Limb (tissue), 2 donors: ENCODE measurements at regions not wholly inside any gene's neighbourhood (a gene's known extent, or its start where the extent isn't known, plus 50 kb on each side); places are given as distances from the start of the nearest gene placed in this dataset.
"Not testable (repeated sequence)": the region's sequence is repeated elsewhere in the genome, so short reads cannot be mapped to it uniquely, and the experiment has no call there.

Experiments
- DNase-seq, 2 donors: peaks; one replicate each; pipeline ENCODE4 v3.0.0-alpha.2; 2016; ENCODE audit errors: extremely low spot score in 2 of 2

GRCh38 chr14:22492622-22493542 is 96.1 kb downstream of the DAD1 start:
- DNase-seq: no peak

- no peak for DNase-seq
Measured at GRCh38 chr14:22491683-22492621, 97.1 kb downstream of the DAD1 start.

GRCh38 chr14:22491053-22491452 is 98.0 kb downstream of the DAD1 start:
- not testable (repeated sequence) for DNase-seq

- no peak for DNase-seq
Measured at GRCh38 chr14:22489957-22490950, 98.8 kb downstream of the DAD1 start.

GRCh38 chr14:22489244-22489545 is 99.8 kb downstream of the DAD1 start:
- no peak for DNase-seq

GRCh38 chr14:22488522-22489243 is 100.3 kb downstream of the DAD1 start:
- no peak for DNase-seq

- DNase-seq: no peak
Measured at GRCh38 chr14:22487941-22488340, 101.1 kb downstream of the DAD1 start.

GRCh38 chr14:22487401-22487800 is 101.6 kb downstream of the DAD1 start:
- no peak for DNase-seq

GRCh38 chr14:22486675-22487074 is 102.3 kb downstream of the DAD1 start:
- DNase-seq: no peak

- DNase-seq: no peak
Measured at GRCh38 chr14:22485649-22486048, 103.4 kb downstream of the DAD1 start.

GRCh38 chr14:22485178-22485577 is 103.8 kb downstream of the DAD1 start:
- no peak for DNase-seq

- no peak for DNase-seq
Measured at GRCh38 chr14:22484632-22485031, 104.4 kb downstream of the DAD1 start.

- no peak for DNase-seq
Measured at GRCh38 chr14:22483863-22484593, 105.0 kb downstream of the DAD1 start.

GRCh38 chr14:22482782-22483553 is 106.1 kb downstream of the DAD1 start:
- DNase-seq: no peak

- DNase-seq: no peak
Measured at GRCh38 chr14:22482085-22482694, 106.8 kb downstream of the DAD1 start.

- DNase-seq: peak in 1 of 2 donors; percentile 30
Measured at GRCh38 chr14:22481546-22481945, 107.5 kb downstream of the DAD1 start.

- no peak for DNase-seq
Measured at GRCh38 chr14:22479776-22480464, 109.1 kb downstream of the DAD1 start.

GRCh38 chr14:22479132-22479531 is 109.9 kb downstream of the DAD1 start:
- DNase-seq: no peak
